Spleen (tissue), 11 donors: ENCODE measurements at regions not wholly inside any gene's neighbourhood (a gene's known extent, or its start where the extent isn't known, plus 50 kb on each side); places are given as distances from the start of the nearest gene placed in this dataset.

Experiments used
- DNase-seq: peaks from one replicate; pipeline ENCODE4 v3.0.0-alpha.2; 2020
- H3K27ac ChIP-seq, 8 donors: fragments of 200-600 bp; sonication (generic) in 7 of 8; 1 replicate in 4 of 8; 2 replicates in 4 of 8; pipeline versions ENCODE4 v1.5.0 to v1.8.0; 2016 to 2021; ENCODE audit warnings: inconsistent platforms in 4 of 8, mild to moderate bottlenecking in 4 of 8, moderate library complexity in 1 of 8
- H3K27me3 ChIP-seq, 7 donors: fragments of 200-600 bp; sonication (generic) in 6 of 7; replicated peaks in 1 of 7; 1 replicate in 4 of 7; 2 replicates in 3 of 7; pipeline versions ENCODE4 v1.5.0 to v1.8.0; 2016 to 2021; ENCODE audit warnings: inconsistent platforms in 3 of 7, mild to moderate bottlenecking in 1 of 7
- H3K36me3 ChIP-seq, 6 donors: fragments of 200-600 bp; sonication (generic) in 5 of 6; 1 replicate in 4 of 6; 2 replicates in 2 of 6; pipeline versions ENCODE4 v1.5.0 to v1.8.0; 2016 to 2021; ENCODE audit warnings: inconsistent platforms in 2 of 6
- H3K4me1 ChIP-seq, 6 donors: fragments of 200-600 bp; sonication (generic) in 5 of 6; 1 replicate in 3 of 6; 2 replicates in 3 of 6; pipeline versions ENCODE4 v1.5.0 to v1.8.0; 2016 to 2021; ENCODE audit warnings: inconsistent platforms in 3 of 6
- H3K4me3 ChIP-seq, 8 donors: fragments of 200-600 bp; sonication (generic) in 7 of 8; 1 replicate in 4 of 8; 2 replicates in 4 of 8; pipeline versions ENCODE4 v1.5.0 to v1.8.0; 2016 to 2021; ENCODE audit warnings: inconsistent platforms in 4 of 8, mild to moderate bottlenecking in 4 of 8, moderate library complexity in 2 of 8
- H3K9me3 ChIP-seq, 8 donors: fragments of 200-600 bp; sonication (generic) in 7 of 8; 1 replicate in 4 of 8; 2 replicates in 4 of 8; pipeline versions ENCODE4 v1.5.0 to v1.8.0; 2016 to 2021; ENCODE audit warnings: inconsistent platforms in 4 of 8
- CTCF ChIP-seq, 11 experiments: fragments of 200-600 bp in 7 of 11; fragments of 450-650 bp in 4 of 11; sonication (generic) in 4 of 11; IDR thresholded peaks in 8 of 11; conservative IDR thresholded peaks in 3 of 11; 1 replicate in 7 of 11; 2 replicates in 4 of 11; pipeline versions ENCODE4 v1.4.0 to v1.8.0; 2016 to 2021; ENCODE audit warnings: antibody characterized with exemption in 11 of 11, inconsistent platforms in 4 of 11, mild to moderate bottlenecking in 1 of 11
- POLR2A ChIP-seq, 3 donors: fragments of 450-650 bp; IDR thresholded peaks; one replicate each; pipeline ENCODE4 v1.5.1; 2017; ENCODE audit warnings: antibody characterized with exemption in 3 of 3, mild to moderate bottlenecking in 1 of 3
- POLR2AphosphoS5 ChIP-seq, 3 donors: sonication (generic); formaldehyde crosslinking; IDR thresholded peaks; one replicate each; pipeline ENCODE4 v1.5.1; 2017; ENCODE audit warnings: antibody characterized with exemption in 3 of 3
- WGBS, 5 donors: extraction: QIAGEN DNeasy Blood & Tissue Kit in 3 of 5; methylation state at CpG; one replicate each; pipeline versions ENCODE4 v1.1.5 to v1.1.7; 2013 to 2018; 5-methylcytosine and 5-hydroxymethylcytosine counted together
- intact Hi-C: fragments of 100-400 bp; cut with DNase I; formaldehyde crosslinking; loops from one replicate; pipeline ENCODE4 v1.15.0; 2023; ENCODE audit warnings: low total_unique reads
- donor health status: healthy with polysubstance abuse.
- donor health status: DM: no; HTN: no; CAD: no; lungs with moderate emphysema.
- donor health status: DM: no; HTN: no; CAD: no.
- donor health status: Bipolar disorder and iron deficiency.
- donor health status: healthy.
- donor health status: DM: no; HTN: no; CAD: no.
- donor health status: DM: yes; HTN: yes; CAD: no.

DNA sequence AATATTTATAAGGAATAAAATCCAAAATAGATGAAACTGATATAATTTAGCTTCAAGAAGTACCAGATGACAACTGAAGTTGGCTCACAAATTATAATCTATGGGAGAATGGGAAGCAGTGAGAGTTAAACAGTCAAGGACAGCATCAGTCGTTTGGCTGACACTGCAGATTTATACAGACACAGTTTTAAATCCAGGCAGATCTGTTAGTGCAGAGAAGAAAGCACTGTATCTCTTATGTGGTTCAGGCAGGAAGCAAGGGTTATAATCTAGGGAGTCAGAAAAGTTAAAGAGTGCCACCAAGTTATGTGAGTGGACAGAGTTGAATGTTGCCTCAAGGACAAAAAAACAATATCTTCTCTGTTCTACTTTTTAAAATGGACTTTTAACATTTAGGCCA, 880.2 kb downstream of the TSN start:
- WGBS, 5 donors, result 23 to 32% (median 27%) methylated on average over 1 of the region's 1 CpG
- Histone ChIP-seq H3K9me3 (peaks cover 0 to 6% (median 0%) of the 10 kb centered on the region in 8 donors), H3K27me3 (no peaks in the 10 kb centered on the region), H3K27ac (peak overlapping the region in 2 of 8 donors; percentile 4 to 6), H3K4me1 (peaks cover 0 to 6% (median 0%) of the 10 kb centered on the region in 6 donors), H3K36me3 (no peaks in the 10 kb centered on the region), H3K4me3 (no peak overlapping the region)
- no peak for TF ChIP-seq POLR2A (IDR thresholded peaks at IDR 0.05)
- TF ChIP-seq CTCF (IDR thresholded peaks at IDR 0.05 in 8 of 11, conservative IDR thresholded peaks at IDR 0.05 in 3 of 11), result no peak
- no peak for TF ChIP-seq POLR2AphosphoS5 (IDR thresholded peaks at IDR 0.05)
- no peak for DNase-seq
- intact Hi-C loops, result no loop called here

- no peak for DNase-seq
- Histone ChIP-seq H3K27ac (peak overlapping the region in 3 of 8 donors; percentile 4 to 6 (median 5)), H3K4me1 (peaks cover 0 to 6% (median 0%) of the 10 kb centered on the region in 6 donors), H3K9me3 (peaks cover 0 to 6% (median 0%) of the 10 kb centered on the region in 8 donors), H3K36me3 (no peaks in the 10 kb centered on the region), H3K27me3 (no peaks in the 10 kb centered on the region), H3K4me3 (no peak overlapping the region)
- intact Hi-C loops, result no loop called here
- TF ChIP-seq POLR2AphosphoS5 (IDR thresholded peaks at IDR 0.05) (no peak), CTCF (IDR thresholded peaks at IDR 0.05 in 8 of 11, conservative IDR thresholded peaks at IDR 0.05 in 3 of 11) (no peak), POLR2A (IDR thresholded peaks at IDR 0.05) (no peak)
Measured at GRCh38 chr2:122636097-122636496, 880.6 kb downstream of the TSN start.

- intact Hi-C loops, result no loop called here
- no peak for DNase-seq
- Histone ChIP-seq H3K9me3 (peaks cover 0 to 7% (median 0%) of the 10 kb centered on the region in 8 donors), H3K36me3 (no peaks in the 10 kb centered on the region), H3K4me3 (no peak overlapping the region), H3K27me3 (no peaks in the 10 kb centered on the region), H3K27ac (no peak overlapping the region), H3K4me1 (peaks cover 0 to 6% (median 0%) of the 10 kb centered on the region in 6 donors)
- WGBS, 5 donors, result 49 to 59% (median 57%) methylated on average over 4 of the region's 4 CpGs
- TF ChIP-seq CTCF (IDR thresholded peaks at IDR 0.05 in 8 of 11, conservative IDR thresholded peaks at IDR 0.05 in 3 of 11), result no peak
- no peak for TF ChIP-seq POLR2AphosphoS5 (IDR thresholded peaks at IDR 0.05)
Measured at GRCh38 chr2:122639176-122639575, 883.7 kb downstream of the TSN start.

GRCh38 chr2:122639711-122640110, 884.3 kb downstream of the TSN start:
- Histone ChIP-seq H3K4me1 (peaks cover 0 to 6% (median 0%) of the 10 kb centered on the region in 6 donors), H3K9me3 (peaks cover 0 to 7% (median 0%) of the 10 kb centered on the region in 8 donors), H3K36me3 (no peaks in the 10 kb centered on the region), H3K4me3 (no peak overlapping the region), H3K27me3 (no peaks in the 10 kb centered on the region), H3K27ac (no peak overlapping the region)
- no peak for DNase-seq
- WGBS, 5 donors, result 76 to 92% (median 89%) methylated on average over 2 of the region's 2 CpGs
- intact Hi-C loops, result no loop called here
- TF ChIP-seq POLR2AphosphoS5 (IDR thresholded peaks at IDR 0.05) (no peak), POLR2A (IDR thresholded peaks at IDR 0.05) (no peak), CTCF (IDR thresholded peaks at IDR 0.05 in 8 of 11, conservative IDR thresholded peaks at IDR 0.05 in 3 of 11) (no peak)
